Naive thymus-derived CD4-positive, alpha-beta T cell (primary cell): ENCODE measurements at regions not wholly inside any gene's neighbourhood (a gene's known extent, or its start where the extent isn't known, plus 50 kb on each side); places are given as distances from the start of the nearest gene placed in this dataset.
A peak's percentile ranks its signal among the peaks of the same experiment; 100 is the strongest.

Source experiments
- ATAC-seq: fragments of 150-1000 bp; cut with Tn5 transposase; 2 replicates; pipeline ENCODE4 v1.10.0; 2021; ENCODE audit warnings: mild to moderate bottlenecking, moderate library complexity
- CTCF ChIA-PET: fragments of 350-600 bp; sonication (Branson Sonifier 250); formaldehyde crosslinking; loops from one replicate; lab custom pipeline; 2021; ENCODE audit warnings: antibody characterized with exemption; lab: Charles Lee
- POLR2A ChIA-PET: fragments of 350-600 bp; sonication (Branson Sonifier 250); formaldehyde crosslinking; loops from one replicate; lab custom pipeline; 2021; ENCODE audit warnings: antibody characterized with exemption, inconsistent platforms; lab: Charles Lee
- DNase-seq, 9 donors: peaks; one replicate each; pipeline versions ENCODE4 v3.0.0 to v3.0.0-alpha.2; 2020 to 2022; ENCODE audit warnings: mixed read lengths in 1 of 9
- H3K27ac ChIP-seq: one replicate; pipeline ENCODE4 v1.7.0; 2013; ENCODE audit warnings: mild to moderate bottlenecking, low read depth, low read length, moderate library complexity
- H3K27me3 ChIP-seq, 2 donors: one replicate each; pipeline ENCODE4 v1.7.0; 2013; ENCODE audit warnings: low read length in 2 of 2, mild to moderate bottlenecking in 2 of 2, moderate library complexity in 2 of 2; ENCODE audit not compliant: control insufficient read depth in 2 of 2, insufficient read depth in 2 of 2
- H3K36me3 ChIP-seq, 3 experiments: 1 replicate in 2 of 3; 2 replicates in 1 of 3; pipeline ENCODE4 v1.7.0; 2013; ENCODE audit warnings: low read length in 3 of 3, mild to moderate bottlenecking in 3 of 3, moderate library complexity in 1 of 3; ENCODE audit not compliant: insufficient read depth in 3 of 3, control insufficient read depth in 2 of 3
- H3K4me1 ChIP-seq, 2 donors: one replicate each; pipeline ENCODE4 v1.7.0; 2013; ENCODE audit warnings: low read length in 2 of 2, mild to moderate bottlenecking in 2 of 2, moderate library complexity in 1 of 2; ENCODE audit not compliant: control insufficient read depth in 2 of 2, insufficient read depth in 2 of 2
- H3K4me3 ChIP-seq: 2 replicates; pipeline ENCODE4 v1.7.0; 2013; ENCODE audit warnings: mild to moderate bottlenecking, low read length
- H3K9me3 ChIP-seq, 3 experiments: 1 replicate in 2 of 3; 2 replicates in 1 of 3; pipeline ENCODE4 v1.7.0; 2013; ENCODE audit warnings: low read length in 3 of 3; ENCODE audit not compliant: control insufficient read depth in 2 of 3
- H3K27ac Mint-ChIP-seq, 9 donors: one replicate each; pipeline ENCODE4 v1.8.0; 2020 to 2022; ENCODE audit warnings: mixed read lengths in 9 of 9, mild to moderate bottlenecking in 8 of 9, moderate library complexity in 5 of 9, inconsistent platforms in 2 of 9
- H3K27me3 Mint-ChIP-seq, 5 donors: one replicate each; pipeline ENCODE4 v1.8.0; 2021 to 2022; ENCODE audit warnings: mixed read lengths in 5 of 5, mild to moderate bottlenecking in 1 of 5
- H3K36me3 Mint-ChIP-seq, 5 donors: one replicate each; pipeline ENCODE4 v1.8.0; 2020 to 2022; ENCODE audit warnings: mixed read lengths in 5 of 5, mild to moderate bottlenecking in 3 of 5, inconsistent platforms in 1 of 5
- H3K4me1 Mint-ChIP-seq, 7 donors: one replicate each; pipeline ENCODE4 v1.8.0; 2020 to 2022; ENCODE audit warnings: mixed read lengths in 7 of 7, mild to moderate bottlenecking in 3 of 7, inconsistent platforms in 1 of 7
- H3K4me3 Mint-ChIP-seq, 10 donors: one replicate each; pipeline ENCODE4 v1.8.0; 2020 to 2022; ENCODE audit warnings: mild to moderate bottlenecking in 10 of 10, mixed read lengths in 10 of 10, moderate library complexity in 6 of 10, inconsistent platforms in 2 of 10
- H3K9me3 Mint-ChIP-seq, 11 donors: one replicate each; pipeline ENCODE4 v1.8.0; 2020 to 2022; ENCODE audit warnings: mixed read lengths in 11 of 11, mild to moderate bottlenecking in 4 of 11, inconsistent platforms in 1 of 11, moderate library complexity in 1 of 11
- intact Hi-C, 2 donors: fragments of 100-400 bp; cut with micrococcal nuclease; formaldehyde crosslinking; loops; one replicate each; pipeline ENCODE4 v1.15.1; 2023

- intact Hi-C loops, result no loop called here
- Histone ChIP-seq H3K4me1 (no peaks in the 10 kb centered on the region), H3K27ac (no peak overlapping the region), H3K4me3 (no peak overlapping the region), H3K27me3 (no peaks in the 10 kb centered on the region), H3K9me3 (no peaks in the 10 kb centered on the region), H3K36me3 (no peaks in the 10 kb centered on the region)
- DNase-seq (no peak), ATAC-seq (no peak)
- Mint-ChIP-seq H3K36me3 (no peaks in the 10 kb centered on the region), H3K4me3 (no peak overlapping the region), H3K27me3 (peaks cover 0 to 17% (median 5%) of the 10 kb centered on the region in 5 donors), H3K4me1 (peaks cover 0 to 15% (median 0%) of the 10 kb centered on the region in 7 donors), H3K9me3 (peaks cover 0 to 7% (median 1%) of the 10 kb centered on the region in 11 donors), H3K27ac (no peak overlapping the region)
- ChIA-PET CTCF (no interaction called here), POLR2A (no interaction called here)
These were observed 366.9 kb downstream of the TNS3 start for GRCh38 chr7:47215049-47215448.

- CTCF ChIA-PET, result no interaction called here
- Histone ChIP-seq H3K36me3 (no peaks in the 10 kb centered on the region), H3K27me3 (no peaks in the 10 kb centered on the region), H3K9me3 (no peaks in the 10 kb centered on the region), H3K4me3 (no peak overlapping the region), H3K27ac (no peak overlapping the region), H3K4me1 (no peaks in the 10 kb centered on the region)
- no peak overlapping the region for H3K4me3 Mint-ChIP-seq
- ATAC-seq (no peak), DNase-seq (no peak)
- H3K9me3 Mint-ChIP-seq, result peaks cover 0 to 8% (median 1%) of the 10 kb centered on the region in 11 donors
- POLR2A ChIA-PET, result no interaction called here
- intact Hi-C loops, result no loop called here
- no peaks in the 10 kb centered on the region for H3K36me3 Mint-ChIP-seq
- peaks cover 0 to 11% (median 0%) of the 10 kb centered on the region in 7 donors for H3K4me1 Mint-ChIP-seq
- H3K27me3 Mint-ChIP-seq, result peaks cover 0 to 17% (median 5%) of the 10 kb centered on the region in 5 donors
- no peak overlapping the region for H3K27ac Mint-ChIP-seq
These were observed 368.6 kb downstream of the TNS3 start for GRCh38 chr7:47213276-47213675.

GRCh38 chr7:47211519-47211973 lies 370.4 kb downstream of the TNS3 start:
- ChIA-PET POLR2A (no interaction called here), CTCF (no interaction called here)
- H3K36me3 Mint-ChIP-seq, result no peaks in the 10 kb centered on the region
- intact Hi-C loops, result no loop called here
- Histone ChIP-seq H3K4me1 (no peaks in the 10 kb centered on the region), H3K4me3 (no peak overlapping the region), H3K27me3 (no peaks in the 10 kb centered on the region), H3K36me3 (no peaks in the 10 kb centered on the region), H3K9me3 (no peaks in the 10 kb centered on the region), H3K27ac (no peak overlapping the region)
- H3K4me1 Mint-ChIP-seq, result no peaks in the 10 kb centered on the region
- H3K4me3 Mint-ChIP-seq, result no peak overlapping the region
- ATAC-seq (no peak), DNase-seq (no peak)
- no peak overlapping the region for H3K27ac Mint-ChIP-seq
- H3K27me3 Mint-ChIP-seq, result peaks cover 0 to 13% (median 2%) of the 10 kb centered on the region in 5 donors
- H3K9me3 Mint-ChIP-seq, result peaks cover 0 to 15% (median 1%) of the 10 kb centered on the region in 11 donors

- ChIA-PET CTCF (interaction anchor here (0.6 kb wide), 1 partner anchor 655 kb away, joined by 4 read pairs; no protein-coding TSS in a partner anchor), POLR2A (no interaction called here)
- intact Hi-C loops, result no loop called here
- DNase-seq (no peak), ATAC-seq (no peak)
- H3K27me3 ChIP-seq, result no peaks in the 10 kb centered on the region
- Mint-ChIP-seq H3K27me3 (peaks cover 0 to 6% (median 0%) of the 10 kb centered on the region in 5 donors), H3K4me3 (no peak overlapping the region), H3K4me1 (no peaks in the 10 kb centered on the region), H3K27ac (no peak overlapping the region), H3K9me3 (peaks cover 0 to 15% (median 1%) of the 10 kb centered on the region in 11 donors), H3K36me3 (no peaks in the 10 kb centered on the region)
- no peaks in the 10 kb centered on the region for H3K9me3 ChIP-seq
- H3K4me3 ChIP-seq, result no peak overlapping the region
- no peaks in the 10 kb centered on the region for H3K36me3 ChIP-seq
- H3K27ac ChIP-seq, result no peak overlapping the region
- H3K4me1 ChIP-seq, result no peaks in the 10 kb centered on the region
These were observed 371.5 kb downstream of the TNS3 start for GRCh38 chr7:47210281-47210854.

GRCh38 chr7:47207956-47208355 lies 374.0 kb downstream of the TNS3 start:
- no peaks in the 10 kb centered on the region for H3K36me3 Mint-ChIP-seq

GRCh38 chr7:47204709-47205108 lies 377.2 kb downstream of the TNS3 start:
- Mint-ChIP-seq H3K27me3 (peaks cover 0 to 7% (median 0%) of the 10 kb centered on the region in 5 donors), H3K36me3 (no peaks in the 10 kb centered on the region), H3K27ac (no peak overlapping the region), H3K9me3 (peaks cover 0 to 10% (median 1%) of the 10 kb centered on the region in 11 donors), H3K4me1 (no peaks in the 10 kb centered on the region), H3K4me3 (no peak overlapping the region)
- POLR2A ChIA-PET, result no interaction called here
- Histone ChIP-seq H3K4me1 (no peaks in the 10 kb centered on the region), H3K27me3 (no peaks in the 10 kb centered on the region), H3K9me3 (no peaks in the 10 kb centered on the region), H3K4me3 (no peak overlapping the region), H3K36me3 (no peaks in the 10 kb centered on the region), H3K27ac (no peak overlapping the region)
- ATAC-seq (no peak), DNase-seq (no peak)
- intact Hi-C loops, result no loop called here
- CTCF ChIA-PET, result no interaction called here

More at GRCh38 chr7:47207956-47208355, 374.0 kb downstream of the TNS3 start:
- Histone ChIP-seq H3K27me3 (no peaks in the 10 kb centered on the region), H3K4me1 (no peaks in the 10 kb centered on the region), H3K36me3 (no peaks in the 10 kb centered on the region), H3K9me3 (no peaks in the 10 kb centered on the region), H3K4me3 (no peak overlapping the region), H3K27ac (no peak overlapping the region)
- H3K4me3 Mint-ChIP-seq, result peak overlapping the region in 1 of 10 donors; percentile 26
- peaks cover 0 to 6% (median 0%) of the 10 kb centered on the region in 5 donors for H3K27me3 Mint-ChIP-seq
- peaks cover 0 to 15% (median 2%) of the 10 kb centered on the region in 11 donors for H3K9me3 Mint-ChIP-seq
- DNase-seq, result no peak
- ChIA-PET CTCF (no interaction called here), POLR2A (no interaction called here)
- H3K4me1 Mint-ChIP-seq, result no peaks in the 10 kb centered on the region
- no peak for ATAC-seq
- intact Hi-C loops, result no loop called here
- no peak overlapping the region for H3K27ac Mint-ChIP-seq

GRCh38 chr7:47202146-47202783 lies 379.6 kb downstream of the TNS3 start:
- H3K27me3 ChIP-seq, result no peaks in the 10 kb centered on the region
- Mint-ChIP-seq H3K4me1 (no peaks in the 10 kb centered on the region), H3K27ac (no peak overlapping the region), H3K27me3 (peaks cover 0 to 7% (median 4%) of the 10 kb centered on the region in 5 donors), H3K4me3 (no peak overlapping the region), H3K9me3 (peaks cover 0 to 4% (median 2%) of the 10 kb centered on the region in 11 donors), H3K36me3 (no peaks in the 10 kb centered on the region)
- no peak overlapping the region for H3K27ac ChIP-seq
- no peaks in the 10 kb centered on the region for H3K36me3 ChIP-seq
- intact Hi-C loops, result no loop called here
- CTCF ChIA-PET, result no interaction called here
- no peaks in the 10 kb centered on the region for H3K4me1 ChIP-seq
- no peak overlapping the region for H3K4me3 ChIP-seq
- no peaks in the 10 kb centered on the region for H3K9me3 ChIP-seq
- ATAC-seq, result no peak
- POLR2A ChIA-PET, result no interaction called here
- DNase-seq, result no peak
